GM18873 (cell line): ENCODE measurements at regions not wholly inside any gene's neighbourhood (a gene's known extent, or its start where the extent isn't known, plus 50 kb on each side); places are given as distances from the start of the nearest gene placed in this dataset.
"Not testable (repeated sequence)": the region's sequence is repeated elsewhere in the genome, so short reads cannot be mapped to it uniquely, and the experiment has no call there.

ENCODE experiments used
- ATAC-seq: cut with Tn5 transposase; IDR thresholded peaks from one replicate; pipeline ENCODE4 v1.9.1; 2021; ENCODE audit warnings: mild to moderate bottlenecking, moderate library complexity, moderate number of reproducible peaks; ENCODE audit not compliant: unreplicated experiment, low FRiP score

- ATAC-seq: no peak
Measured at GRCh38 chr11:90757849-90758494, 535.1 kb upstream of the CHORDC1 start.

- ATAC-seq: no peak
Measured at GRCh38 chr11:90756617-90757016, 533.8 kb upstream of the CHORDC1 start.

DNA sequence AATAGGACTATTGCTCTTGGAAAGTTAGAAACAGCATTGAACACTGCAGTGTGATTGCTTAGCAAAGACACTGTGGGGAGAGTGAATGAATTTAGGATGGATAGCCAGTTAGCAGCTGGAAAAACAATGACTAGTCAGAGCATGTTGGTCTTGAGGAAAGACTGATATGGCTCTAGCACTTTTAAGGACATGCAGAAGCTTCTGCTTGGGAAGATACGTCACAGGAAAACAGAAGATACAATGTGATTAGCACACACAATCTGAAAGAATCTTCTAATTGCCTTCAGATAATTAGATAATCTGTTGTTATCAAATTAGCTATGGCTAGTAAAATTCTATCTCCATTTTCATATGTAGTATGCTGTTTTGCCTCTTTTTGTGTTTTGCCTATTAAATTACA, 530.7 kb upstream of the CHORDC1 start:
- ATAC-seq: no peak

- ATAC-seq: no peak
Measured at GRCh38 chr11:90747057-90747456, 524.2 kb upstream of the CHORDC1 start.

DNA sequence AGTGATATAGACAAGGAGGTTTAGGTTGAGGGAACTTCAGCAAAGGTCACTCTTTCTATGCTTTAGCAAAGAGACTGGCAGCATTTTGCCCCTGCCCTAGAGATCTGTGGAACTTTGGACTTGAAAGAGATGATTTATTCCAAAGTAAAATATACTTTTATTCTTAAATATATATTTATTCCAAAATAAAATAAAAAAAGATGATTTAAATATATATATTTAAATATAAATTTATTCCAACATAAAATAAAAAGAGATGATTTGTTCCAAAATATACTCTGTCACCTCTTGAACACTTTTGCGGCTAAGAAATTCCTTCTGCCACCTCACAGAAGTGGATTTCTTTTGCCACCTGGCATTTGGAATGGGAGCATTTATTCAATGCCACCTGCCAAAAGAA, 521.3 kb upstream of the CHORDC1 start:
- no peak for ATAC-seq

DNA sequence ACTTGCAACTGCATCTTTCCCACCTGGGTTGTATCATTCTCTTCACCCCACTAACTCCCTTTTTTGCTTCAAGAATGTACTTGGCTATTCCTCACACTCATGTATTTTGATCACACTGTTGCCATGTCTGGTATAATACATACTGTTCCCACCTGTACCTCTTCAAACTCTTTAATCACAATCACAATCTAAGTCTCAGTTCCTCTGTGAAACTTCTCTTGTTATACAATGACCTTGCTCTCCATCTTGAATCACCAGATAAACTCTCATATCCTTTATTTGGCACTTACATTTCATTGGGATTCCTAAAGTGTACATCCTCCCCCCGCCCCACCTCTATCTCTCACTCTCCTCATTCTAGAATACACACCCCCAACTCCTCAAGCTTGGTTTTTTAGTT, 516.0 kb upstream of the CHORDC1 start:
- ATAC-seq: no peak

- ATAC-seq: no peak
Measured at GRCh38 chr11:90737444-90738050, 514.7 kb upstream of the CHORDC1 start.

DNA sequence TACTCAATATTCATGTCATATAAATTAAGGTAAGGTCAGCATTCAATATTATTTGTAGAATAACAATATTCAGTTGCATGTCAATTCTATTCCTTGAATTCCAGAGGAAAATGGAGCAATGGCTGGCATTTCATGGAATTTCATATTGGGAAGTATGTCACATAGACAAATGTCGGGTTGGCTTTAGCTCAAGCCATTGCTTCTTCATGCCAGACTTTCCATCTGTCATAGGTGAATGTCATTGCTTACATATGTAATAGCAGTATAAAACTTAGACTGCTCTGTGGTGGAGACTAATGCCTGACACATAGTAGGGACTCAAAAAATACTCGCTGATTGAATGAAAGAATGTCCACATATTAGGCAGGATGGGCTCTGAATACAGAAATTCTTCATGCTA, 509.6 kb upstream of the CHORDC1 start:
- ATAC-seq: no peak

DNA sequence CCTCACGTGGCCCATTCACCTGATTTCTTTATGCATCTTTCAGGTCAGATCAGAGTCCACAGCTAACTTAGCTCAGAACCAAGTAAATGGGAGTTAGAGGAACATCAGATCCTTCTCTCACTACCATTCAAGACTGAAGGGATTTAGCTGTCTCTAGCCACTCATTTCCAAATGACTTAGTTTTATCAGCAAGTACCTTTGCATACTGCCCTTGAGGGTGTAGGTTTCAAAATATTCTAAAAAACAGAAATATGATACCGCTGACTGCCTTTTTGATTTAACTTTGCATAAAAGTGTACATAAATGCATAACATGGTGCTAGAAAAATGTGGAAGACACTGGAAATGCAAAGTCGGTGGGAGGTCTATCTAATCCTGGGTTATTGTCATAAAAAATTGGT, 500.6 kb upstream of the CHORDC1 start:
- ATAC-seq: no peak

GRCh38 chr11:90722552-90723190, 499.8 kb upstream of the CHORDC1 start:
- no peak for ATAC-seq

GRCh38 chr11:90717522-90717921, 494.7 kb upstream of the CHORDC1 start:
- ATAC-seq: no peak

DNA sequence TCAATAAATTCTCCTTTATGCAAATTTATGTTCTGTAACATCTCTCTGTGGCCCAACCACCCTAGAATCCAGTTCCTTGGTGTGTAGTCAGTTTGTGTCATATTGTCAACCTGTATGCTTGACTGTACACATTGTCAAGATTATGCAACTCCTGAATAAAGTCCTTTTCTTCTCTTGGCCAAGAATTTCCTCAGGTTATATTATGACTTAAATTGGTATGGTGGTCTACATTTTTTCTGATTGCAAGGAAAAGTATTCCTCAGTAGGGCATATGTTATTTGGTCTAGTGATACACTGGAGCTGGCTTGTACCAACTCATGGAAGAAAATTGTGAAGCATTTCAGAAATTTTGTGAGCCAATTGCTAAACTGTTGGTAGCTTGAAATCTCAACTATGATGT, 482.8 kb upstream of the CHORDC1 start:
- ATAC-seq: no peak

DNA sequence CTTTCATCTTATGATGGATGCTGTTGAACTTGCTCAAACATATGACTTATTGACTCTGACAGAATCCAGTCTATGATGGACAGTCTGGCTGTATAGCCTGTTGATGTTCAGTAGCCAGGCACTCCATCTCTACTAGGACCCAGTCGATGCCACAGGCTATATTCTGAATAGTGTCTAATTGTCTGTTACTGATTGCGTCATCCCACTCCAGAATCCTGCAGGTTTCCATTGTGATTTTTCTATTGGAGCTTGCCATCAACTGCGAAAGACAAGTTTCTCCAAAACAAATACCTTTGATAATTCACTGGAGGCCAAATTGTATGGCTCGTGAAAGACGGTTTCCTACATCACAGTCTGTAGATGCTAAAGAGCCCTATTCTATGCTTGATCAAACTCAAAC, 481.7 kb upstream of the CHORDC1 start:
- ATAC-seq: no peak

DNA sequence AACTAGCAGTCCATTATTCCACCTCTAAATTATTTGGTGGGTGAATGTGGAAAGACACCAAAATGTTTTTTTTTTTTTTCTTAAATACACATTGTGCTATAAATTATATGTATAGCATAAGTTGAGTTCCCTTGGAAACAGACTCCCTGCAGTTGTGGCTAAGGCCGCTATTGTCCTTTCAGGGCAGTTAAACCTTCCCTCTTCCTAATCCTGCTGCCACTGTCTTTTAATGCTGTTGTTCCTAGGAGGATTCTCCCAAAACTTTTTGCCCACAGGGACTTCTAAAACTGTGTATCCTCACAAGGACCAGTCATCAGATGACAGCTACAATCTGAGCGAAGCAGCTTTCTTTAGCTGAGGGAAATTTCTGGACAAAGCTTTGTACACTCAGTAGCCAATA, 478.9 kb upstream of the CHORDC1 start:
- ATAC-seq: no peak

- ATAC-seq: no peak
Measured at GRCh38 chr11:90700789-90701439, 478.1 kb upstream of the CHORDC1 start.

- ATAC-seq: no peak
Measured at GRCh38 chr11:90699791-90700400, 477.0 kb upstream of the CHORDC1 start.

DNA sequence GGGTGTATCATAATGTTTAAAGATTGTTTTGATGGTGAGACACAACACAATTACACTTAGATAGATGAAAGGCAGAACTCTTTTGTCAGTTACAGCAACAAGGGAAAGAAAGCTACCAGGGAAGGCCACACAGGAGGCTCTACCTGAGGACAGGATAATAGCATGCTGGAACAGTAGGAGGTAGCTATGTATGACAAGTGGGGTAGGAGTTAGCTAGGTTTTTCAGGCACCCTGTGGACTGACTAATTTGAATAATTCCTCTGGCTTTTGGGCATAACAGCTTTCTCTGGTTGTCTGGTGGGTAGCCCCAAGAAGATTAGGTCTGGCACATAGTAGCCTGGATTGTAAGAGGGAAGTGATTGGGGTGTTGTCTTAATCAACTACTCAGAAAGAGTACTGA, 475.4 kb upstream of the CHORDC1 start:
- no peak for ATAC-seq

- not testable (repeated sequence) for ATAC-seq
Measured at GRCh38 chr11:90675496-90675895, 452.6 kb upstream of the CHORDC1 start.

GRCh38 chr11:90669094-90669493, 446.2 kb upstream of the CHORDC1 start:
- ATAC-seq: no peak

- no peak for ATAC-seq
Measured at GRCh38 chr11:90668502-90668901, 445.7 kb upstream of the CHORDC1 start.

DNA sequence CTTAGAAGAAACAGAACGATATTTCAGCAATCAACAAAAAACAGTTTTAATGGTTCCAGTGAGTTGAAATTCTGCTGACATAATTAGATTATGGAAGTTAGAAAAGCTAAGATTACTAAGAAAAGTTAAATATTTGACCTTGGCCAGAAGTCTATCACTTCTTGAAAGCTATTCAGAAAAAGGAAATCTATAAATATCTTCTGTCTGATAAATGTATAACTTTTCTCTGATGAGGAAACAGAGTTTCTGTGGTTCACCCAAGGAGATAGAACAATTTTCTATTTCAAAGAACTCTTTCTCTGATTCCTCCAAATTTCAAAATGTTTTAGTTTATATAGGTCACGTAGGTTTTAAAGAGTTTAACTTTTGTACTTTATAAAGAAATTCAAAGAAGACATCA, 438.4 kb upstream of the CHORDC1 start:
- ATAC-seq: peak; percentile 81
